Karpas-422 (cell line): ENCODE measurements at regions not wholly inside any gene's neighbourhood (a gene's known extent, or its start where the extent isn't known, plus 50 kb on each side); places are given as distances from the start of the nearest gene placed in this dataset.

Experiments used
- DNase-seq: peaks from one replicate; pipeline ENCODE4 v3.0.0-alpha.2; 2015
- H2AFZ ChIP-seq: fragments of 200-600 bp; sonication (generic); 2 replicates; pipeline ENCODE4 v1.6.1; 2014; ENCODE audit warnings: antibody characterized with exemption, low read length, mixed read lengths
- H3K27ac ChIP-seq: fragments of 200-600 bp; sonication (generic); 2 replicates; pipeline ENCODE4 v1.5.1; 2014; ENCODE audit warnings: mild to moderate bottlenecking, low read length, moderate library complexity
- H3K27me3 ChIP-seq: fragments of 200-600 bp; sonication (generic); 2 replicates; pipeline ENCODE4 v1.6.1; 2014; ENCODE audit warnings: low read length, mixed read lengths
- H3K36me3 ChIP-seq: fragments of 200-600 bp; sonication (generic); 2 replicates; pipeline ENCODE4 v1.6.1; 2014; ENCODE audit warnings: low read length, mixed read lengths; ENCODE audit not compliant: insufficient read depth
- H3K4me1 ChIP-seq: fragments of 200-600 bp; sonication (generic); 2 replicates; pipeline ENCODE4 v1.6.1; 2014; ENCODE audit warnings: mild to moderate bottlenecking, low read length, mixed read lengths
- H3K4me2 ChIP-seq: fragments of 200-600 bp; sonication (generic); 2 replicates; pipeline ENCODE4 v1.6.1; 2014; ENCODE audit warnings: low read length, low read depth, mild to moderate bottlenecking; ENCODE audit not compliant: poor library complexity, severe bottlenecking
- H3K4me3 ChIP-seq: fragments of 200-600 bp; sonication (generic); 2 replicates; pipeline ENCODE4 v1.5.1; 2014; ENCODE audit warnings: mild to moderate bottlenecking, antibody characterized with exemption, low read length, mixed read lengths
- H3K79me2 ChIP-seq: fragments of 200-600 bp; sonication (generic); 2 replicates; pipeline ENCODE4 v1.6.1; 2014; ENCODE audit warnings: mild to moderate bottlenecking, low read length, mixed read lengths
- H3K9ac ChIP-seq: fragments of 200-600 bp; sonication (generic); 2 replicates; pipeline ENCODE4 v1.6.0; 2014; ENCODE audit warnings: low read length
- H3K9me2 ChIP-seq: fragments of 200-600 bp; sonication (generic), shearing (Covaris generic); replicated peaks from 2 replicates; pipeline ENCODE4 v1.6.0; 2014; ENCODE audit warnings: mild to moderate bottlenecking, low read length, moderate library complexity; ENCODE audit not compliant: insufficient read depth
- H3K9me3 ChIP-seq: fragments of 300-700, 200-600 bp; sonication (generic); 2 replicates; pipeline ENCODE4 v1.6.1; 2014; ENCODE audit warnings: low read length, mixed read lengths
- H4K20me1 ChIP-seq: fragments of 200-600 bp; sonication (generic); 2 replicates; pipeline ENCODE4 v1.6.1; 2014; ENCODE audit warnings: mild to moderate bottlenecking, antibody characterized with exemption, low read length, low read depth; ENCODE audit not compliant: insufficient read depth

DNA sequence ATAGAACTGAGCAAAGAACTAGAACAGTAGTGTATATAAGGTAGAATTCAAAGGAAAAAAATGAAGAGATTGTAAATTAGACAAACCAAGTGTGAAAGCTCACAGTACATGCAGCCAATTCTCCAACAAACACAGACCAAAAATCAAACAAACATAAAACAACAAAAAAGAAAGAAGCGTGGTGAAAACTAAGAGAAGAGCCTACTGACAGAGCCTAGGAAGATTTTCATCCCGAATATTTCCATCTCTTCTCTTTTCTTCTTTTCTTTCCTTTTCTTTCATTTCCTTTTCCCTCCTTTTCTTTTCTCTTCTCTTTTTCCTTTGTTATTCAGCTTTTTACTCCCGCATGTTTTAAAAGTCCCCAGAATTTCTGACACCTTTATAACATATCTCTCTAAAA is 1103.6 kb downstream of the CDH8 start:
- no peak overlapping the region for H2AFZ ChIP-seq
- H3K4me1 ChIP-seq, result no peaks in the 10 kb centered on the region
- no peak for DNase-seq
- H3K4me2 ChIP-seq, result no peak overlapping the region
- H3K27me3 ChIP-seq, result no peaks in the 10 kb centered on the region
- no peaks in the 10 kb centered on the region for H3K79me2 ChIP-seq
- H3K9ac ChIP-seq, result no peak overlapping the region
- H3K36me3 ChIP-seq, result no peaks in the 10 kb centered on the region
- no peak overlapping the region for H3K4me3 ChIP-seq
- no peaks in the 10 kb centered on the region for H4K20me1 ChIP-seq
- H3K27ac ChIP-seq, result no peak overlapping the region
- no peaks in the 10 kb centered on the region for H3K9me2 ChIP-seq
- peaks cover 17% of the 10 kb centered on the region for H3K9me3 ChIP-seq

DNA sequence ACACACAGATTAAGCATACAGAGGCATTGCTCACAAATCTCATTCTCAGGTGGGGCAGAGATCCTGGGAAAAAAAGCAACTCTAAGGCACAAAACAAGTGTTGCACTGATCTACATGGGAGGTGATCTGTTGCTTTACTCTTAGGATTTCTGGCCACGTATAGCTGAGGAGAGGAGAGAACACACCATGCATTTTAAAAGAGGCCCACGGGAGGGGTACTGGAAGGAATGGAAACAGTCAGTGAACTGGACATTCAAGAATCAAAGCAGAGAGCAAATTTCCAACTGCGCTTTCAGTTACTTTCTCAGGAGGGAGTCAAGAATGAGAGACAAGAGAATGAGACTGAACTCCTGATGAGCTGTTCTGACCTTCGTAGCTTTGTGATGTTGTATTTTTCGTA is 1105.9 kb downstream of the CDH8 start:
- Histone ChIP-seq H3K36me3 (no peaks in the 10 kb centered on the region), H3K4me1 (no peaks in the 10 kb centered on the region), H3K9ac (no peak overlapping the region), H3K4me3 (no peak overlapping the region), H3K4me2 (no peak overlapping the region), H3K27ac (no peak overlapping the region), H3K79me2 (no peaks in the 10 kb centered on the region), H3K9me3 (peaks cover 31% of the 10 kb centered on the region), H3K9me2 (no peaks in the 10 kb centered on the region), H4K20me1 (no peaks in the 10 kb centered on the region), H3K27me3 (no peaks in the 10 kb centered on the region), H2AFZ (no peak overlapping the region)
- DNase-seq, result no peak

DNA sequence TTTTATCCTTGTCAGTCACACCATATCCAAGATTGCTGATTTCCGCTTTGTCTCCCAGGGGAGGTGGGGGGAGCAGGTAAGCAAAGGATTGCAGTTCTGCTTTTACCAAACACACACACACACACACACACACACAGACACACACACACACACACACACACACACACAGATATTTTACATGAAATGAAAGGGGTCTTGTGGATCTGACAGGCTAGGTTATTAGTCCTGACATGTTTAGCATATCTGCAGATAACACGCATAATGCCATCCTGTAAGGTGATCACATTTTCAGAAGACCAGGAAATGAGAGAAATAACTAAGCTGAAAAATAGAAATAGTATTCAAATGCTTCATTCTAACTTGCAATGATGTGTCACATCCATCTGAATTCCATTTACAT is 1113.3 kb downstream of the CDH8 start:
- Histone ChIP-seq H2AFZ (no peak overlapping the region), H3K9me2 (no peaks in the 10 kb centered on the region), H3K27me3 (no peaks in the 10 kb centered on the region), H3K4me1 (no peaks in the 10 kb centered on the region), H3K79me2 (no peaks in the 10 kb centered on the region), H3K9ac (no peak overlapping the region), H3K9me3 (peaks cover 36% of the 10 kb centered on the region), H4K20me1 (no peaks in the 10 kb centered on the region), H3K27ac (no peak overlapping the region), H3K36me3 (no peaks in the 10 kb centered on the region), H3K4me2 (no peak overlapping the region), H3K4me3 (no peak overlapping the region)
- no peak for DNase-seq

DNA sequence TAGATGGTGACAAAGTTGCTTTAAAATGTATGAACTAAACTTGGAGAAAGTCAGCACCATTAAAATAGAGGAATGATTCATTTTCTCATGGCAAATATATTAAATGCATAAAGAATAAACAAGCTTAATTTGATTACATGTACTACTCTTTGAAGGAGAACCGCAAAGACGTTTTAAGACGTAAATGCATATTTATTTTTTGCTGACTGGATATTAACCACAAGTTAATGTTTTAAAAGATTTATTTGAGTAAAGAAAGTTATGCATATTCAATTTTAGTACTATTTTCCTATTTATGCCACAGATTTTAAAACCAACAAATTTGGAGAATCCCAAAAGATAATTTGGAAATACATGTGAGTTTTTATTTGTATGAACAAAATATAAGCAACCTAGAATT is 1121.9 kb downstream of the CDH8 start:
- Histone ChIP-seq H3K79me2 (no peaks in the 10 kb centered on the region), H3K9me2 (no peaks in the 10 kb centered on the region), H3K27ac (no peak overlapping the region), H3K27me3 (no peaks in the 10 kb centered on the region), H2AFZ (no peak overlapping the region), H4K20me1 (no peaks in the 10 kb centered on the region), H3K36me3 (no peaks in the 10 kb centered on the region), H3K9ac (no peak overlapping the region), H3K4me2 (no peak overlapping the region), H3K4me3 (no peak overlapping the region), H3K4me1 (no peaks in the 10 kb centered on the region), H3K9me3 (peaks cover 28% of the 10 kb centered on the region)
- DNase-seq, result no peak

DNA sequence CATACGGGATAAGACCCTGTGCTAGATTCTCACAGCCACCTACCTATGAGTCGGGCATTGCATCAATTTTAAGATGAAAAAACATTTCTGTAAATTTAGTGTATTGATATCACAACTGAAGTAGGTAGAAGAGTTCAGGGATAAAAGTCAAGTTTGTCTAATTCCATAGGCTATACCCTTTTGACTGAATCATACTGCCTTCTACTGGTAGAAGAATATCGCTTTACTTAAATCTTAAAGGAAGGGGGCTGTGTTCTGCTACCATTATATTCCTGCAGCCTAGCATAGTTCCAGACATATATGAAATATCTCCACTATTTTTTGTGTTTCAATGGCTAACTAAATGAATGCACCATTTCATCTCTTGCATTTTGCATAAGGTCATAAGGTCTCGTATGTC is 1128.6 kb downstream of the CDH8 start:
- Histone ChIP-seq H3K4me3 (no peak overlapping the region), H3K27me3 (no peaks in the 10 kb centered on the region), H3K9me3 (peaks cover 47% of the 10 kb centered on the region), H2AFZ (no peak overlapping the region), H4K20me1 (no peaks in the 10 kb centered on the region), H3K79me2 (no peaks in the 10 kb centered on the region), H3K9ac (no peak overlapping the region), H3K4me2 (no peak overlapping the region), H3K36me3 (no peaks in the 10 kb centered on the region), H3K4me1 (no peaks in the 10 kb centered on the region), H3K9me2 (no peaks in the 10 kb centered on the region), H3K27ac (no peak overlapping the region)
- DNase-seq, result no peak

DNA sequence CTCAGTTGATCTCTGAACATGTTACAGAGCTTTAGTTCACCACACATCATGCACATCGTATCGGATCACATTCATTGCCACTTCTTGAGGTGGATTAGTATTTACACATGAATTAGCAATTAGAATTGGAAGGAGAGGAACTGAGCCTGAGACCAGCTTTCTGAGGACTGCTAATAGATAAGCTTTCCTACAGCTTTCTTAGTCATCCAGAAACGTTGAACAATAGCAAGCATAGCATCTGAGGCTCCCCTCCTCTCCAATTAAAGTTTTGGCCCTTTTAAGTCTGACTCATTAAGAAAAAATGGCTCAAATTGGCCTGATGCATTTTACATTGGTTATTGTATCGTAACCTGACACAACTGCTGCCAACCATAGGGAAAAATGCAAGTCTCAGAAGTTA is 1130.4 kb downstream of the CDH8 start:
- Histone ChIP-seq H3K9me3 (peaks cover 51% of the 10 kb centered on the region), H3K27me3 (no peaks in the 10 kb centered on the region), H3K27ac (no peak overlapping the region), H3K36me3 (no peaks in the 10 kb centered on the region), H3K9ac (no peak overlapping the region), H3K4me1 (no peaks in the 10 kb centered on the region), H3K79me2 (no peaks in the 10 kb centered on the region), H3K4me2 (no peak overlapping the region), H3K9me2 (no peaks in the 10 kb centered on the region), H3K4me3 (no peak overlapping the region), H4K20me1 (no peaks in the 10 kb centered on the region), H2AFZ (no peak overlapping the region)
- DNase-seq, result no peak

DNA sequence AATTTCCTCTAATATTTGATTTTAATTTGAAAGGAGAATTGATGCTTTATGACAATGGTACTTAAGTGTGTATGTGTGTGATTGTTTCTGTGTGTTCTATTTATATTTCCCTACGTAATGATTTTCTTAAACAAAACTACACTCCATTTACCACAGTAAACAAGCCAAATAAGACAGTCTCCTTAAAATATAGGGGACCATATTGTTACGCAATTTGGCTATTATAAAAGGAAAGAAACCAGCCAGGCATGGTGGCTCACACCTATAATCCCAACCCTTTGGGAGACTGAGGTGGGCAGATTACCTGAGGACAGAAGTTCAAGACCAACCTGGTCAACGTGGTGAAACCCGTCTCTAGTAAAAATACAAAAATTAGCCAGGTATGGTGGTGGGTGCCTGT is 1134.1 kb downstream of the CDH8 start:
- Histone ChIP-seq H3K4me2 (no peak overlapping the region), H4K20me1 (no peaks in the 10 kb centered on the region), H3K4me1 (no peaks in the 10 kb centered on the region), H3K4me3 (no peak overlapping the region), H3K36me3 (no peaks in the 10 kb centered on the region), H3K9me2 (no peaks in the 10 kb centered on the region), H2AFZ (no peak overlapping the region), H3K9ac (no peak overlapping the region), H3K79me2 (no peaks in the 10 kb centered on the region), H3K9me3 (peaks cover 45% of the 10 kb centered on the region), H3K27ac (no peak overlapping the region), H3K27me3 (no peaks in the 10 kb centered on the region)
- no peak for DNase-seq

DNA sequence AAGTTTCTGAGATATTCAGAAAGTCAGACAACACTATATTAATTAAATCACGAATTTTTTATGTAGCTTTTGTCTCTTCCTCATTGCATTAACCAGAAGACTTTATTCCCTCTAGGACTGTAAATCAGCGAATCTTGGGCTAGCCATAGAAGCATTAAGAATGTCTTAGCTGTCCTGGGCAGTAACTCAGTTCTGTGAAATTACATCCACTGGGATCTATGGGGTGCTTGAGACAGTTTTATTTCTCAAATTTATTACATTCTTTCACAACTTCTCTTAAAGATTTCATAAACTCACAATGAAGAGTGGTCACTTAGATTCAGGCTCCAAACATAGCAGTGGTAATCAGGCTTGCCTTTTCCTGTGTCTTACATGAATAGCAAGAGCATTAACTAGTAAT is 1153.4 kb downstream of the CDH8 start:
- peaks cover 14% of the 10 kb centered on the region; the same call in 1 of the 2 replicates for H3K9me3 ChIP-seq
- no peak overlapping the region for H3K27ac ChIP-seq
- no peaks in the 10 kb centered on the region for H3K36me3 ChIP-seq

DNA sequence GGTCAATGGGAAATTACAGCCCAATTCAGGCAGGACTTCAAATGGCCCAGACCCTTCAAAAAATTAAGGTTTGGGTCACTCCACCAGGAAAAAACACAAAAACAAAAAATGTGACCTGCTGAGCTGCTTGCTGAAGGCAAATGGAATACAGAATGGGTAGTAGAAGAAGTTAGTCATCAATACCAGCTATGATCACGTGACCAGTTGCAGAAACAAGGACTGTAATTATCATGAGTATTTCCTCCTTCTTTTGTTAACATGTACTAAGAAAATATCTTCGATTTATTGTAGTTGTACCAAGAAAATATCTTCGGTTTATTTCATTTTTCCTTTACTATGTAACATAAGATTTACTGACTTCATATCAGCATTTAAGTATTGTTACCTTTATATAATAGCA is 1183.6 kb downstream of the CDH8 start:
- Histone ChIP-seq H3K27me3 (no peaks in the 10 kb centered on the region), H3K9me2 (no peaks in the 10 kb centered on the region), H3K9me3 (peaks cover 5% of the 10 kb centered on the region), H2AFZ (no peak overlapping the region), H4K20me1 (no peaks in the 10 kb centered on the region), H3K9ac (no peak overlapping the region), H3K4me3 (no peak overlapping the region), H3K4me2 (no peak overlapping the region), H3K27ac (no peak overlapping the region), H3K36me3 (no peaks in the 10 kb centered on the region), H3K4me1 (no peaks in the 10 kb centered on the region), H3K79me2 (no peaks in the 10 kb centered on the region)
- DNase-seq, result no peak

More for the DNA sequence above, 1153.4 kb downstream of the CDH8 start:
- no peaks in the 10 kb centered on the region for H4K20me1 ChIP-seq
- H2AFZ ChIP-seq, result no peak overlapping the region
- no peak overlapping the region for H3K4me2 ChIP-seq
- H3K9ac ChIP-seq, result no peak overlapping the region
- no peaks in the 10 kb centered on the region for H3K79me2 ChIP-seq
- H3K27me3 ChIP-seq, result no peaks in the 10 kb centered on the region
- H3K4me3 ChIP-seq, result no peak overlapping the region
- H3K4me1 ChIP-seq, result no peaks in the 10 kb centered on the region
- no peak for DNase-seq
- H3K9me2 ChIP-seq, result no peaks in the 10 kb centered on the region
